GM12872 (cell line): ENCODE measurements at regions not wholly inside any gene's neighbourhood (a gene's known extent, or its start where the extent isn't known, plus 50 kb on each side); places are given as distances from the start of the nearest gene placed in this dataset.

ENCODE experiments used
- CTCF ChIP-seq: IDR thresholded peaks from 3 replicates; pipeline ENCODE4 v1.5.1; 2011; ENCODE audit warnings: low read depth, mild to moderate bottlenecking, low read length, moderate library complexity; ENCODE audit not compliant: insufficient read depth

GRCh38 chr2:83022631-83023210 is 1436.4 kb downstream of the SUCLG1 start:
- TF ChIP-seq CTCF: no peak

GRCh38 chr2:83017366-83018090 is 1441.6 kb downstream of the SUCLG1 start:
- TF ChIP-seq CTCF: no peak

- TF ChIP-seq CTCF: no peak
These were observed 1442.6 kb downstream of the SUCLG1 start for GRCh38 chr2:83016343-83017110.

- TF ChIP-seq CTCF: no peak
These were observed 1443.2 kb downstream of the SUCLG1 start for GRCh38 chr2:83015900-83016299.

GRCh38 chr2:83015035-83015715 is 1443.9 kb downstream of the SUCLG1 start:
- TF ChIP-seq CTCF: no peak

GRCh38 chr2:83014462-83014861 is 1444.6 kb downstream of the SUCLG1 start:
- no peak for TF ChIP-seq CTCF

GRCh38 chr2:83006961-83007360 is 1452.1 kb downstream of the SUCLG1 start:
- TF ChIP-seq CTCF: no peak
